CD8-positive, alpha-beta memory T cell (primary cell): ENCODE measurements at regions not wholly inside any gene's neighbourhood (a gene's known extent, or its start where the extent isn't known, plus 50 kb on each side); places are given as distances from the start of the nearest gene placed in this dataset.

Source experiments
- CTCF ChIA-PET: fragments of 350-600 bp; sonication (Branson Sonifier 250); formaldehyde crosslinking; loops from one replicate; lab custom pipeline; 2021; ENCODE audit warnings: antibody characterized with exemption; lab: Charles Lee
- POLR2A ChIA-PET: fragments of 350-600 bp; sonication (Branson Sonifier 250); formaldehyde crosslinking; loops from one replicate; lab custom pipeline; 2021; ENCODE audit warnings: antibody characterized with exemption; lab: Charles Lee
- DNase-seq, 5 donors: peaks; one replicate each; pipeline versions ENCODE4 v3.0.0 to v3.0.0-alpha.2; 2020 to 2022; ENCODE audit warnings: mixed read lengths in 1 of 5
- H3K27ac ChIP-seq: one replicate; pipeline ENCODE4 v1.7.0; 2013; ENCODE audit warnings: low read depth, mild to moderate bottlenecking, low read length, moderate library complexity
- H3K27me3 ChIP-seq: 2 replicates; pipeline ENCODE4 v1.7.0; 2013; ENCODE audit warnings: low read length, mild to moderate bottlenecking; ENCODE audit not compliant: insufficient read depth, poor library complexity, severe bottlenecking
- H3K36me3 ChIP-seq: 2 replicates; pipeline ENCODE4 v1.7.0; 2013; ENCODE audit warnings: mild to moderate bottlenecking, low read length, moderate library complexity; ENCODE audit not compliant: insufficient read depth
- H3K4me1 ChIP-seq: 2 replicates; pipeline ENCODE4 v1.7.0; 2013; ENCODE audit warnings: mild to moderate bottlenecking, low read length, moderate library complexity; ENCODE audit not compliant: insufficient read depth
- H3K4me3 ChIP-seq: 2 replicates; pipeline ENCODE4 v1.7.0; 2013; ENCODE audit warnings: mild to moderate bottlenecking, low read length
- H3K9me3 ChIP-seq: 2 replicates; pipeline ENCODE4 v1.7.0; 2013; ENCODE audit warnings: mild to moderate bottlenecking, low read length
- H3K27ac Mint-ChIP-seq, 8 donors: one replicate each; pipeline ENCODE4 v1.8.0; 2020 to 2021; ENCODE audit warnings: mixed read lengths in 8 of 8, mild to moderate bottlenecking in 6 of 8, inconsistent platforms in 3 of 8, moderate library complexity in 3 of 8
- H3K27me3 Mint-ChIP-seq, 2 donors: one replicate each; pipeline ENCODE4 v1.8.0; 2020 to 2021; ENCODE audit warnings: mixed read lengths in 2 of 2, mild to moderate bottlenecking in 1 of 2, moderate library complexity in 1 of 2
- H3K36me3 Mint-ChIP-seq, 3 donors: one replicate each; pipeline ENCODE4 v1.8.0; 2020 to 2021; ENCODE audit warnings: mixed read lengths in 3 of 3, inconsistent platforms in 1 of 3, mild to moderate bottlenecking in 1 of 3
- H3K4me1 Mint-ChIP-seq, 3 donors: one replicate each; pipeline ENCODE4 v1.8.0; 2020 to 2021; ENCODE audit warnings: mixed read lengths in 3 of 3, inconsistent platforms in 1 of 3, mild to moderate bottlenecking in 1 of 3
- H3K4me3 Mint-ChIP-seq, 7 donors: one replicate each; pipeline ENCODE4 v1.8.0; 2020 to 2021; ENCODE audit warnings: mixed read lengths in 7 of 7, mild to moderate bottlenecking in 6 of 7, moderate library complexity in 4 of 7, inconsistent platforms in 2 of 7
- H3K9me3 Mint-ChIP-seq, 5 donors: one replicate each; pipeline ENCODE4 v1.8.0; 2020 to 2022; ENCODE audit warnings: mixed read lengths in 5 of 5, mild to moderate bottlenecking in 3 of 5, moderate library complexity in 2 of 5, inconsistent platforms in 1 of 5

GRCh38 chr11:28490773-28491382 lies 382.7 kb downstream of the METTL15 start:
- Histone ChIP-seq H3K4me3 (no peak overlapping the region), H3K27ac (no peak overlapping the region), H3K4me1 (no peaks in the 10 kb centered on the region), H3K27me3 (no peaks in the 10 kb centered on the region), H3K36me3 (no peaks in the 10 kb centered on the region), H3K9me3 (no peaks in the 10 kb centered on the region)
- peaks cover 0 to under 1% (median 0%) of the 10 kb centered on the region in 5 donors for H3K9me3 Mint-ChIP-seq
- no peak overlapping the region for H3K27ac Mint-ChIP-seq
- H3K4me1 Mint-ChIP-seq: no peaks in the 10 kb centered on the region
- H3K36me3 Mint-ChIP-seq: no peaks in the 10 kb centered on the region
- ChIA-PET POLR2A (no interaction called here), CTCF (no interaction called here)
- H3K4me3 Mint-ChIP-seq: no peak overlapping the region
- DNase-seq: no peak
- H3K27me3 Mint-ChIP-seq: no peaks in the 10 kb centered on the region

GRCh38 chr11:28488336-28488735 lies 380.1 kb downstream of the METTL15 start:
- no peaks in the 10 kb centered on the region for H3K4me1 ChIP-seq
- no peaks in the 10 kb centered on the region for H3K4me1 Mint-ChIP-seq
- H3K27ac Mint-ChIP-seq: no peak overlapping the region
- no peaks in the 10 kb centered on the region for H3K36me3 Mint-ChIP-seq
- no peaks in the 10 kb centered on the region for H3K36me3 ChIP-seq
- ChIA-PET CTCF (no interaction called here), POLR2A (no interaction called here)
- no peaks in the 10 kb centered on the region for H3K9me3 ChIP-seq
- no peaks in the 10 kb centered on the region for H3K27me3 ChIP-seq
- no peak overlapping the region for H3K4me3 ChIP-seq
- DNase-seq: no peak
- H3K4me3 Mint-ChIP-seq: no peak overlapping the region
- H3K27me3 Mint-ChIP-seq: no peaks in the 10 kb centered on the region
- no peaks in the 10 kb centered on the region for H3K9me3 Mint-ChIP-seq
- H3K27ac ChIP-seq: no peak overlapping the region

DNA sequence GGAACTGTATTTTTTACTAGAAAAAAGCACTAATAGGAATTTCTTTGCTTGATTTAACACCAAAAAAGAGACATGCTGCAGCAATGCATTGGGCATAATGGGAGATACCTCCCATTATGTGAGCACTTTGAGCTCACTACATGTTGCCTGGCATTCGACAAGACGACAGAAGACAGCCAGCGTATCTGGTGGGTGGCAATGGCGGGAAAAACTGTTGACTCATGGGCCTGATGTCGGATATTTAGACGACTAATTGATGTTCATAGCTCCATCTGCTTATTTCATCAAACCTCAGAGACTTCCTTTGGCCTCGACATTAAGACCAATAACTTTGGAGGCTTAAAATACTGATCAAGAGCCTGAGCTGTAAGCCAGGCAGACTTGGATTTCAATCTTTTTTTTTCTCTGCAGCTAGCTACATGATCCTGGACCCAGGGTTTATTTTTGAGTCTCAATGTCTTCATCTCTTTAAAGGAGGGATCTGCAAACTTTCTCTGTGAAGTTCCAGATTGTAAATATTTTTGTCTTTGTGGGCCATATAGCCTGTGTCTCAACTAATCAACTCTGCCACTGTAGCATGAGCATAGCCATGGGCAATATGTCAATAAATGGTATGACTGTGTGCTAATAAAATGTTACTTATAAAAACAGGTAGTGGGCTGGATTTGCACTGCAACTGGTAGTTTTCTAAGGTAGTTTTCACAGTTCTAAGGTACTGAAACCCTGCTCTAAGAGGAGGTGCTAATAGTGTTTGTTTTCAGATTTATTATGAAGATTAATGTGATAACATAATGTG lies 375.1 kb downstream of the METTL15 start:
- no peak overlapping the region for H3K27ac ChIP-seq
- Mint-ChIP-seq H3K4me1 (no peaks in the 10 kb centered on the region), H3K27me3 (no peaks in the 10 kb centered on the region), H3K36me3 (no peaks in the 10 kb centered on the region), H3K9me3 (peaks cover 0 to 1% (median 0%) of the 10 kb centered on the region in 5 donors), H3K4me3 (no peak overlapping the region), H3K27ac (no peak overlapping the region)
- H3K4me3 ChIP-seq: no peak overlapping the region
- POLR2A ChIA-PET: no interaction called here
- H3K4me1 ChIP-seq: no peaks in the 10 kb centered on the region
- CTCF ChIA-PET: no interaction called here
- DNase-seq: no peak
- H3K27me3 ChIP-seq: no peaks in the 10 kb centered on the region
- no peaks in the 10 kb centered on the region for H3K36me3 ChIP-seq
- H3K9me3 ChIP-seq: no peaks in the 10 kb centered on the region

GRCh38 chr11:28482666-28483065 lies 374.5 kb downstream of the METTL15 start:
- Histone ChIP-seq H3K9me3 (no peaks in the 10 kb centered on the region), H3K36me3 (no peaks in the 10 kb centered on the region), H3K4me1 (no peaks in the 10 kb centered on the region), H3K4me3 (no peak overlapping the region), H3K27ac (no peak overlapping the region), H3K27me3 (no peaks in the 10 kb centered on the region)
- Mint-ChIP-seq H3K27ac (no peak overlapping the region), H3K36me3 (no peaks in the 10 kb centered on the region), H3K27me3 (no peaks in the 10 kb centered on the region), H3K4me1 (no peaks in the 10 kb centered on the region), H3K4me3 (no peak overlapping the region), H3K9me3 (peaks cover 0 to 1% (median 0%) of the 10 kb centered on the region in 5 donors)
- ChIA-PET CTCF (no interaction called here), POLR2A (no interaction called here)
- DNase-seq: no peak

DNA sequence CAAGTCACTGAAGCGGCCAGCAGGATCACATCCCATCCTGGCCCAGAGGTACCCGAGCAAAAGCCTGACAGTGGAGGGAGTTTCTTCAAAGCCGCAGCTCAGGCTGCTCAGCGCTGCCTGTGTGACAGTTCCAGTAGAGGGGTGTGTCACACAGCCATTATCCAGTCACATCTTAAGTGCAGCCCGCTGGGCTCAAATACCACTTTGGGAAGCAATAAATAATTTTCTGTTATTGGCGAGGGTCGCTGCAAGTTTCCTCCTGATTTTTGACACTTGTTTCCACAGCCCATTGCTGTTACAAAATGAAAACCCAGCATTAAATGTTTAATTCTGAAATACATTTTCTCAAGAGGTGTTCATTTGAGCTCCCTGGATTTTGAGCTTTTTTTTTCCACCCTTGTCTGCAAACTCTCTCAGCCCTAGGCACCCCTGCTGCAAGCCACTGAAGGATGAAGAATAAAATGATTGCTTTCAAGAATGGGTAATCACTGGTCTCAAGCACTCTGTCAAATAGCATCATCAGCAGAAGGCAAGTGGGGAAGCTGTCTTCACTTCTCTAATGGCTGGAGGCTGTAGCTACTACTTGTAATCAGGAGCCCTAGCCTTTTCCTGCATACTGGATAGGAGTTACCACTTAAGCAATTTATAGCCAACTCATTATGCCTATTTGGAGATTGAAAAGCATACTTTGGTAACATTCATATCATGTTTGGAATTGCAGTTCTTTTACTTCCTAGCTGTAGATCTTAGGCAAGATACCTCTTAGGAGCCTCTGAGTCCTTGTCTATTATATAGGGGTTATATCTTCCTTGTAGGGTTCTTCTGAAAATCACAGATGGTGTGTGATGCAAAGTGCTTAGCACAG lies 373.7 kb downstream of the METTL15 start:
- no peak overlapping the region for H3K4me3 Mint-ChIP-seq
- H3K9me3 Mint-ChIP-seq: peaks cover 0 to 1% (median 0%) of the 10 kb centered on the region in 5 donors
- no peaks in the 10 kb centered on the region for H3K36me3 ChIP-seq
- POLR2A ChIA-PET: no interaction called here
- no peak for DNase-seq
- H3K27me3 Mint-ChIP-seq: no peaks in the 10 kb centered on the region
- no peak overlapping the region for H3K4me3 ChIP-seq
- no peaks in the 10 kb centered on the region for H3K4me1 ChIP-seq
- H3K36me3 Mint-ChIP-seq: no peaks in the 10 kb centered on the region
- H3K27me3 ChIP-seq: no peaks in the 10 kb centered on the region
- no peaks in the 10 kb centered on the region for H3K9me3 ChIP-seq
- CTCF ChIA-PET: no interaction called here
- H3K4me1 Mint-ChIP-seq: no peaks in the 10 kb centered on the region
- no peak overlapping the region for H3K27ac Mint-ChIP-seq
- H3K27ac ChIP-seq: no peak overlapping the region

DNA sequence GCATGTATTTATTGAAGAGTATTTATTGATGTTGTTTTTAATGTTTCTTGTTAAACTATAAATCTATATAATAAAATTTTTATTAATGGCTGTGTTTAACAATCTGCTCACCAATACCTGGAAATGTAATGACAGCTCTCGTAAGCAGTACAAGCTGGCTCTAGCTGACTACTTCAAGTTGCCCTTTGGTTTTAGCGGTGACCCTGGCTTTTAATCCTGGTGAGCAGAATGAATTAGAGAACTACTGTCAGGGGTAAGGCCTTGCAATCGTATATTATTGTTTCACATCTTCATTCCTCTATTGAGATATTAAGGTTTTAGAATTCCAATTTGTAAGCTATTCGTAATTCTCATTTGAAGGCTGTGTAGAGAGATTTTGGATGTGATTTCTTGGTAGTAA lies 372.2 kb downstream of the METTL15 start:
- ChIA-PET POLR2A (no interaction called here), CTCF (no interaction called here)
- H3K4me1 ChIP-seq: no peaks in the 10 kb centered on the region
- no peak for DNase-seq
- H3K36me3 Mint-ChIP-seq: no peaks in the 10 kb centered on the region
- H3K9me3 ChIP-seq: no peaks in the 10 kb centered on the region
- H3K4me1 Mint-ChIP-seq: no peaks in the 10 kb centered on the region
- H3K27ac Mint-ChIP-seq: no peak overlapping the region
- no peak overlapping the region for H3K27ac ChIP-seq
- no peaks in the 10 kb centered on the region for H3K36me3 ChIP-seq
- no peaks in the 10 kb centered on the region for H3K27me3 Mint-ChIP-seq
- no peak overlapping the region for H3K4me3 ChIP-seq
- H3K9me3 Mint-ChIP-seq: peaks cover 0 to 1% (median 0%) of the 10 kb centered on the region in 5 donors
- H3K4me3 Mint-ChIP-seq: no peak overlapping the region
- no peaks in the 10 kb centered on the region for H3K27me3 ChIP-seq

DNA sequence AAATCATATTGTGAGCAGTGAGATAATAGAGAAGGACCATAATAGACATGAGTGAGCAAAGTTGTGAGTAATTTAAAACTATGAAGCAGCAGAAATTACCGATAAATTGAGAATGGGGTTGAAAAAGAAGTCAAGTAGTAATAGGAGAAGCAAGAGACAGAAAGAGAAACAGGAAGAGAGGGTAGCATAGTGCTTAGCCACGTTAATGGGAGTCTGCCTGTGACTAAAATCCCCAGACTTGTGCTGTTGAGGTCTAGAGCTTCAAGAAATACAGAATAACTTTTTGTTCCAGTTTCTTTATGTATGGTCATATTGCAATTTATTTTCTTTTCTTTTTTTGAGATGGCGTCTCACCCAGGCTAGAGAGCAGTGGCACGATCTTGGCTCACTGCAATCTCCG lies 368.7 kb downstream of the METTL15 start:
- no peak overlapping the region for H3K4me3 ChIP-seq
- no peak for DNase-seq
- no peak overlapping the region for H3K27ac ChIP-seq
- H3K9me3 ChIP-seq: no peaks in the 10 kb centered on the region
- no peaks in the 10 kb centered on the region for H3K36me3 Mint-ChIP-seq
- ChIA-PET POLR2A (no interaction called here), CTCF (no interaction called here)
- no peak overlapping the region for H3K27ac Mint-ChIP-seq
- H3K9me3 Mint-ChIP-seq: peaks cover 0 to 2% (median 0%) of the 10 kb centered on the region in 5 donors
- no peaks in the 10 kb centered on the region for H3K27me3 Mint-ChIP-seq
- H3K27me3 ChIP-seq: no peaks in the 10 kb centered on the region
- no peaks in the 10 kb centered on the region for H3K4me1 ChIP-seq
- no peaks in the 10 kb centered on the region for H3K36me3 ChIP-seq
- no peaks in the 10 kb centered on the region for H3K4me1 Mint-ChIP-seq
- H3K4me3 Mint-ChIP-seq: no peak overlapping the region

GRCh38 chr11:28476049-28476448 lies 367.9 kb downstream of the METTL15 start:
- H3K9me3 ChIP-seq: no peaks in the 10 kb centered on the region
- H3K27ac ChIP-seq: no peak overlapping the region
- no peaks in the 10 kb centered on the region for H3K4me1 ChIP-seq
- POLR2A ChIA-PET: no interaction called here
- H3K27me3 ChIP-seq: no peaks in the 10 kb centered on the region
- no peaks in the 10 kb centered on the region for H3K4me1 Mint-ChIP-seq
- DNase-seq: no peak
- CTCF ChIA-PET: no interaction called here
- no peak overlapping the region for H3K4me3 ChIP-seq
- H3K9me3 Mint-ChIP-seq: peaks cover 0 to 2% (median 0%) of the 10 kb centered on the region in 5 donors
- H3K4me3 Mint-ChIP-seq: no peak overlapping the region
- no peaks in the 10 kb centered on the region for H3K27me3 Mint-ChIP-seq
- no peak overlapping the region for H3K27ac Mint-ChIP-seq
- no peaks in the 10 kb centered on the region for H3K36me3 ChIP-seq
- no peaks in the 10 kb centered on the region for H3K36me3 Mint-ChIP-seq
